DMS79 (cell line): ENCODE measurements at regions not wholly inside any gene's neighbourhood (a gene's known extent, or its start where the extent isn't known, plus 50 kb on each side); places are given as distances from the start of the nearest gene placed in this dataset.

ENCODE experiments used
- DNase-seq: peaks from one replicate; lab custom pipeline; 2025; lab: John Stamatoyannopoulos, UW

GRCh38 chr12:28107679-28108078 lies 82.6 kb upstream of the CCDC91 start:
- no peak for DNase-seq

- DNase-seq: no peak
These were observed 81.7 kb upstream of the CCDC91 start for GRCh38 chr12:28108599-28108998.

GRCh38 chr12:28110329-28110728 lies 79.9 kb upstream of the CCDC91 start:
- no peak for DNase-seq

GRCh38 chr12:28114488-28114887 lies 75.8 kb upstream of the CCDC91 start:
- DNase-seq: no peak

GRCh38 chr12:28121433-28121832 lies 68.8 kb upstream of the CCDC91 start:
- no peak for DNase-seq

- DNase-seq: no peak
These were observed 68.2 kb upstream of the CCDC91 start for GRCh38 chr12:28121899-28122655.

GRCh38 chr12:28122756-28123155 lies 67.5 kb upstream of the CCDC91 start:
- DNase-seq: no peak

- DNase-seq: no peak
These were observed 62.8 kb upstream of the CCDC91 start for GRCh38 chr12:28127455-28127854.

- no peak for DNase-seq
These were observed 61.2 kb upstream of the CCDC91 start for GRCh38 chr12:28129031-28129430.

GRCh38 chr12:28130234-28130624 lies 60.0 kb upstream of the CCDC91 start:
- no peak for DNase-seq

- DNase-seq: no peak
These were observed 59.3 kb upstream of the CCDC91 start for GRCh38 chr12:28130625-28131598.

- DNase-seq: no peak
These were observed 57.9 kb upstream of the CCDC91 start for GRCh38 chr12:28132398-28132797.

GRCh38 chr12:28135801-28136439 lies 54.3 kb upstream of the CCDC91 start:
- no peak for DNase-seq

- no peak for DNase-seq
These were observed 52.8 kb upstream of the CCDC91 start for GRCh38 chr12:28137414-28137813.

GRCh38 chr12:28140404-28140803 lies 49.9 kb upstream of the CCDC91 start:
- no peak for DNase-seq
